ENCODE measurements at regions not wholly inside any gene's neighbourhood (a gene's known extent, or its start where the extent isn't known, plus 50 kb on each side); places are given as distances from the start of the nearest gene placed in this dataset.

- no peaks in the 10 kb centered on the region for H3K27me3 ChIP-seq (ENCODE audit: control insufficient read depth in 2 of 2, insufficient read depth in 2 of 2, low read length in 2 of 2)
- FAIRE-seq, result no peak
- H4K20me1 ChIP-seq (replicated peaks; ENCODE audit: control insufficient read depth, extremely low read depth, insufficient read depth, low read length), result no peaks in the 10 kb centered on the region
- dilution Hi-C loops (cut with MboI; ENCODE audit: extremely low pct_ligation_motif_present, low sequenced_read_pairs), result no loop called here
- no peaks in the 10 kb centered on the region for H3K36me3 ChIP-seq (ENCODE audit: control insufficient read depth in 2 of 2, extremely low read depth in 1 of 2, insufficient read depth in 2 of 2, low read length in 2 of 2)
- no peak overlapping the region for H3K9ac ChIP-seq (replicated peaks; ENCODE audit: extremely low read depth, insufficient read depth, low read length)
- H3K9me1 ChIP-seq (replicated peaks; ENCODE audit: control insufficient read depth, extremely low read depth, insufficient read depth, low read length), result no peaks in the 10 kb centered on the region
- no peaks in the 10 kb centered on the region for H3K79me2 ChIP-seq (ENCODE audit: control insufficient read depth, insufficient read depth, low read length)
- no peak overlapping the region for H2AFZ ChIP-seq (ENCODE audit: low read depth, low read length)
- H3K27ac ChIP-seq (ENCODE audit: insufficient read depth, low read depth, low read length), result no peak overlapping the region
- BruUV-seq (replicated peaks), result no TSS peak
- TF ChIP-seq FOS (IDR thresholded peaks at IDR 0.05; ENCODE audit: borderline replicate concordance, insufficient read depth, low read length) (no peak), POLR2A (IDR thresholded peaks at IDR 0.05; ENCODE audit: low read depth, low read length) (no peak), POLR2AphosphoS5 (IDR thresholded peaks at IDR 0.05; ENCODE audit: insufficient read depth, low read depth, low read length) (no peak), EZH2 (IDR thresholded peaks at IDR 0.05; ENCODE audit: borderline replicate concordance, low read depth, low read length, severe bottlenecking) (no peak), GATA2 (IDR thresholded peaks at IDR 0.05; ENCODE audit: insufficient read depth, insufficient read length, low read depth, low read length) (no peak), MYC (IDR thresholded peaks at IDR 0.05; ENCODE audit: low read depth, low read length) (no peak), JUN (IDR thresholded peaks at IDR 0.05; ENCODE audit: borderline replicate concordance, insufficient read depth, insufficient read length, low read depth) (no peak)
- TF ChIP-seq, protein P1, sequence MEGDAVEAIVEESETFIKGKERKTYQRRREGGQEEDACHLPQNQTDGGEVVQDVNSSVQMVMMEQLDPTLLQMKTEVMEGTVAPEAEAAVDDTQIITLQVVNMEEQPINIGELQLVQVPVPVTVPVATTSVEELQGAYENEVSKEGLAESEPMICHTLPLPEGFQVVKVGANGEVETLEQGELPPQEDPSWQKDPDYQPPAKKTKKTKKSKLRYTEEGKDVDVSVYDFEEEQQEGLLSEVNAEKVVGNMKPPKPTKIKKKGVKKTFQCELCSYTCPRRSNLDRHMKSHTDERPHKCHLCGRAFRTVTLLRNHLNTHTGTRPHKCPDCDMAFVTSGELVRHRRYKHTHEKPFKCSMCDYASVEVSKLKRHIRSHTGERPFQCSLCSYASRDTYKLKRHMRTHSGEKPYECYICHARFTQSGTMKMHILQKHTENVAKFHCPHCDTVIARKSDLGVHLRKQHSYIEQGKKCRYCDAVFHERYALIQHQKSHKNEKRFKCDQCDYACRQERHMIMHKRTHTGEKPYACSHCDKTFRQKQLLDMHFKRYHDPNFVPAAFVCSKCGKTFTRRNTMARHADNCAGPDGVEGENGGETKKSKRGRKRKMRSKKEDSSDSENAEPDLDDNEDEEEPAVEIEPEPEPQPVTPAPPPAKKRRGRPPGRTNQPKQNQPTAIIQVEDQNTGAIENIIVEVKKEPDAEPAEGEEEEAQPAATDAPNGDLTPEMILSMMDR (IDR thresholded peaks at IDR 0.05; ENCODE audit: extremely low read depth in 1 of 2, insufficient read depth in 1 of 2, low read depth in 1 of 2, low read length in 2 of 2), result no peak
- TF ChIP-seq, protein P2, sequence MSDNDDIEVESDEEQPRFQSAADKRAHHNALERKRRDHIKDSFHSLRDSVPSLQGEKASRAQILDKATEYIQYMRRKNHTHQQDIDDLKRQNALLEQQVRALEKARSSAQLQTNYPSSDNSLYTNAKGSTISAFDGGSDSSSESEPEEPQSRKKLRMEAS (IDR thresholded peaks at IDR 0.05; ENCODE audit: insufficient read depth, insufficient read length), result no peak
- no peak overlapping the region for H3K4me3 ChIP-seq (replicated peaks in 1 of 3; ENCODE audit: insufficient read depth in 1 of 3, low read depth in 1 of 3, low read length in 3 of 3)
- H3K9me3 ChIP-seq (replicated peaks; ENCODE audit: control insufficient read depth, insufficient read depth, low read length), result no peaks in the 10 kb centered on the region
- H3K4me2 ChIP-seq (ENCODE audit: insufficient read depth, low read length), result no peak overlapping the region
- CTCF ChIA-PET, result no interaction called here
- intact Hi-C loops (cut with micrococcal nuclease), result no loop called here
- DNase-seq (ENCODE audit: low read depth, low spot score), result no peak
- POLR2A ChIA-PET, result no interaction called here
- H3K4me1 ChIP-seq (ENCODE audit: control insufficient read depth, extremely low read depth, insufficient read depth, low read length), result no peaks in the 10 kb centered on the region
Measured at GRCh38 chr3:177714945-177715344, 517.7 kb upstream of the TBL1XR1 start.
